HL-60 (cell line): ENCODE measurements at regions not wholly inside any gene's neighbourhood (a gene's known extent, or its start where the extent isn't known, plus 50 kb on each side); places are given as distances from the start of the nearest gene placed in this dataset.

Experiments
- DNase-seq, 2 experiments: peaks; one replicate each; pipeline ENCODE4 v3.0.0-alpha.2; 2010 to 2020; ENCODE audit warnings: low read depth in 1 of 2, low spot score in 1 of 2
- H3K27ac ChIP-seq: fragments of 250-450 bp; sonication (Bioruptor Pico); replicated peaks from 2 replicates; pipeline ENCODE4 v1.5.1; 2020; ENCODE audit warnings: mild to moderate bottlenecking, moderate library complexity
- H3K27me3 ChIP-seq: fragments of 250-450 bp; sonication (Bioruptor Pico); 2 replicates; pipeline ENCODE4 v1.5.1; 2021; ENCODE audit warnings: mild to moderate bottlenecking, moderate library complexity; ENCODE audit not compliant: insufficient read depth, poor library complexity, severe bottlenecking
- H3K4me3 ChIP-seq: replicated peaks from 2 replicates; pipeline ENCODE4 v1.5.1; 2011; ENCODE audit warnings: mild to moderate bottlenecking, control low read depth, low read length; ENCODE audit not compliant: insufficient read depth
- CTCF ChIP-seq: IDR thresholded peaks from one replicate; pipeline ENCODE4 v1.5.1; 2011; ENCODE audit warnings: low read length, control low read depth, inconsistent platforms; ENCODE audit not compliant: insufficient read depth
- GABPA ChIP-seq: IDR thresholded peaks from 2 replicates; pipeline ENCODE4 v1.6.1; 2012; ENCODE audit warnings: low read depth
- POLR2AphosphoS5 ChIP-seq: IDR thresholded peaks from 2 replicates; pipeline ENCODE4 v1.6.1; 2012; ENCODE audit warnings: low read depth
- REST ChIP-seq: IDR thresholded peaks from 2 replicates; pipeline ENCODE4 v1.6.1; 2012; ENCODE audit warnings: low read depth; ENCODE audit not compliant: insufficient replicate concordance
- SPI1 ChIP-seq: IDR thresholded peaks from 2 replicates; pipeline ENCODE4 v1.6.1; 2012; ENCODE audit warnings: low read depth, mild to moderate bottlenecking, borderline replicate concordance

- no peak overlapping the region for H3K27ac ChIP-seq
- no peak for DNase-seq
- no peak overlapping the region for H3K4me3 ChIP-seq
- no peaks in the 10 kb centered on the region for H3K27me3 ChIP-seq
- TF ChIP-seq CTCF (no peak), REST (no peak), GABPA (no peak), POLR2AphosphoS5 (no peak), SPI1 (no peak)
Measured at GRCh38 chr16:8310816-8311215, 279.5 kb downstream of the TMEM114 start.

GRCh38 chr16:8310323-8310722 lies 280.0 kb downstream of the TMEM114 start:
- Histone ChIP-seq H3K27ac (no peak overlapping the region), H3K4me3 (no peak overlapping the region), H3K27me3 (no peaks in the 10 kb centered on the region)
- TF ChIP-seq GABPA = no peak
- no peak for TF ChIP-seq CTCF
- TF ChIP-seq REST = no peak
- no peak for TF ChIP-seq POLR2AphosphoS5
- no peak for TF ChIP-seq SPI1
- DNase-seq = no peak

GRCh38 chr16:8305201-8305600 lies 285.1 kb downstream of the TMEM114 start:
- Histone ChIP-seq H3K27ac (no peak overlapping the region), H3K27me3 (no peaks in the 10 kb centered on the region), H3K4me3 (no peak overlapping the region)
- TF ChIP-seq CTCF = no peak
- TF ChIP-seq GABPA = no peak
- no peak for TF ChIP-seq POLR2AphosphoS5
- TF ChIP-seq REST = no peak
- no peak for TF ChIP-seq SPI1
- no peak for DNase-seq
